HL-60 (cell line): ENCODE measurements at regions not wholly inside any gene's neighbourhood (a gene's known extent, or its start where the extent isn't known, plus 50 kb on each side); places are given as distances from the start of the nearest gene placed in this dataset.

Experiments
- DNase-seq, 2 experiments: peaks; one replicate each; pipeline ENCODE4 v3.0.0-alpha.2; 2010 to 2020; ENCODE audit warnings: low read depth in 1 of 2, low spot score in 1 of 2
- H3K27ac ChIP-seq: fragments of 250-450 bp; sonication (Bioruptor Pico); replicated peaks from 2 replicates; pipeline ENCODE4 v1.5.1; 2020; ENCODE audit warnings: mild to moderate bottlenecking, moderate library complexity
- H3K27me3 ChIP-seq: fragments of 250-450 bp; sonication (Bioruptor Pico); 2 replicates; pipeline ENCODE4 v1.5.1; 2021; ENCODE audit warnings: mild to moderate bottlenecking, moderate library complexity; ENCODE audit not compliant: insufficient read depth, poor library complexity, severe bottlenecking
- H3K4me3 ChIP-seq: replicated peaks from 2 replicates; pipeline ENCODE4 v1.5.1; 2011; ENCODE audit warnings: mild to moderate bottlenecking, control low read depth, low read length; ENCODE audit not compliant: insufficient read depth
- CTCF ChIP-seq: IDR thresholded peaks from one replicate; pipeline ENCODE4 v1.5.1; 2011; ENCODE audit warnings: low read length, control low read depth, inconsistent platforms; ENCODE audit not compliant: insufficient read depth
- GABPA ChIP-seq: IDR thresholded peaks from 2 replicates; pipeline ENCODE4 v1.6.1; 2012; ENCODE audit warnings: low read depth
- POLR2AphosphoS5 ChIP-seq: IDR thresholded peaks from 2 replicates; pipeline ENCODE4 v1.6.1; 2012; ENCODE audit warnings: low read depth
- SPI1 ChIP-seq: IDR thresholded peaks from 2 replicates; pipeline ENCODE4 v1.6.1; 2012; ENCODE audit warnings: low read depth, mild to moderate bottlenecking, borderline replicate concordance
- TF ChIP-seq, protein P1 (sequence below): IDR thresholded peaks from 2 replicates; pipeline ENCODE4 v1.6.1; 2012; ENCODE audit warnings: low read depth; ENCODE audit not compliant: insufficient replicate concordance

DNA sequence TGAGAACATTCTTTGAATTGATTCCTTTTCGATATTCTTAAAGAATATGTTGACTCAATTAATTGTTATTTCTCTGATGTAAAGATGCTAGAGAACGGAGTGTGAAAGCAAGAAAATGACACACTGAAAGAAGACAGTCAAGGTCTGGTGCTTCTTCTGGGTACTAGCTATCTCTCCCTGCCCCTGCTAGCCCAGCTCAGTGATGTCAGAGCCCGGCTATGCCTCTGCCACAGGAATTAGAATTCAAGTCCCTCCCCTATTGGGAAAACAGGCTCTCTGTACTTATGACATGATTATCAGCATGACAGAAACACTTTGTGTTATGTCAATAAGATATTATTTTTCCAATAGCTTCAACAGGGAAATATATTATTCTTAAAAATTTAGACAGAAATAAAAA lies 252.4 kb downstream of the KCNC2 start:
- DNase-seq, result no peak
- no peaks in the 10 kb centered on the region for H3K27me3 ChIP-seq
- TF ChIP-seq, protein P1, sequence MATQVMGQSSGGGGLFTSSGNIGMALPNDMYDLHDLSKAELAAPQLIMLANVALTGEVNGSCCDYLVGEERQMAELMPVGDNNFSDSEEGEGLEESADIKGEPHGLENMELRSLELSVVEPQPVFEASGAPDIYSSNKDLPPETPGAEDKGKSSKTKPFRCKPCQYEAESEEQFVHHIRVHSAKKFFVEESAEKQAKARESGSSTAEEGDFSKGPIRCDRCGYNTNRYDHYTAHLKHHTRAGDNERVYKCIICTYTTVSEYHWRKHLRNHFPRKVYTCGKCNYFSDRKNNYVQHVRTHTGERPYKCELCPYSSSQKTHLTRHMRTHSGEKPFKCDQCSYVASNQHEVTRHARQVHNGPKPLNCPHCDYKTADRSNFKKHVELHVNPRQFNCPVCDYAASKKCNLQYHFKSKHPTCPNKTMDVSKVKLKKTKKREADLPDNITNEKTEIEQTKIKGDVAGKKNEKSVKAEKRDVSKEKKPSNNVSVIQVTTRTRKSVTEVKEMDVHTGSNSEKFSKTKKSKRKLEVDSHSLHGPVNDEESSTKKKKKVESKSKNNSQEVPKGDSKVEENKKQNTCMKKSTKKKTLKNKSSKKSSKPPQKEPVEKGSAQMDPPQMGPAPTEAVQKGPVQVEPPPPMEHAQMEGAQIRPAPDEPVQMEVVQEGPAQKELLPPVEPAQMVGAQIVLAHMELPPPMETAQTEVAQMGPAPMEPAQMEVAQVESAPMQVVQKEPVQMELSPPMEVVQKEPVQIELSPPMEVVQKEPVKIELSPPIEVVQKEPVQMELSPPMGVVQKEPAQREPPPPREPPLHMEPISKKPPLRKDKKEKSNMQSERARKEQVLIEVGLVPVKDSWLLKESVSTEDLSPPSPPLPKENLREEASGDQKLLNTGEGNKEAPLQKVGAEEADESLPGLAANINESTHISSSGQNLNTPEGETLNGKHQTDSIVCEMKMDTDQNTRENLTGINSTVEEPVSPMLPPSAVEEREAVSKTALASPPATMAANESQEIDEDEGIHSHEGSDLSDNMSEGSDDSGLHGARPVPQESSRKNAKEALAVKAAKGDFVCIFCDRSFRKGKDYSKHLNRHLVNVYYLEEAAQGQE, result no peak
- H3K27ac ChIP-seq, result no peak overlapping the region
- H3K4me3 ChIP-seq, result no peak overlapping the region

DNA sequence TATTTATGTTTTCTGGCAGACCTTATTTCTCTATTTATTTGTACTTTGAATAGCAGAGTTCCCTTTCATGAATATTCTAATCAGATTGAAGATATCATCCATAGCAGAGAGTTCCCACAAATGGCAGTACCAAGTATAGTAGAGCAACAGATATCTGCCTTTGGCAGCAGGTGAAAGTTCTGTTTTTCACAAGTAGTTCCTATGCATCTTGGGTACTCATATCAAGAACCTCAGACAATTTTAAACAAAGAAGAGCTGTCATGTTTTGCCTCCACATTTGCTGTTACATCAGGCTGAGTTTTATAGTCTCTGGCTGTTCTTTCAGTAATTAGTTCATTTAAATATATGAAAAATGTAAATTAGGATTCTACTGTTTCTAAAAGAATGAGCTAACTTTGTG lies 252.0 kb downstream of the KCNC2 start:
- DNase-seq, result no peak
- H3K4me3 ChIP-seq, result no peak overlapping the region
- no peaks in the 10 kb centered on the region for H3K27me3 ChIP-seq
- TF ChIP-seq CTCF (no peak), POLR2AphosphoS5 (no peak), GABPA (no peak), SPI1 (no peak)
- TF ChIP-seq, protein P1, result no peak
- H3K27ac ChIP-seq, result no peak overlapping the region

DNA sequence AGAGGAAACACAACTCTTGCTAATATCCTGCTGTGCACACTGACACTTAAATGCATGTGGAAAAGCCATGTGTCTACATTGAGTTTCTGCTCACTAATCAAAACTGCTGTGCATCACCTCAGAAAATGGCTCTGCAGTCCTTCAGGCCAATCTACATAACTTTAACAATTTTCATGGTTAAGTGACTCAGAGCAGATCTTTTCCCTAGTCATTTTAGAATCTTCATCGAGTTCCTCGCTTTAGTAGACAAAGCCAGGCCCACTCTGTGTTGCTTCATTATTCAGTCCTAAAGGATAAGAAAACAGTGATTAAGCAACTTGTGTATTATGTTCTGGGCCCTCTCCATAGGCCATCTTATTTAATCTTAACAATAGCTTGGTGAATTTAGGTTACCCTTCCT lies 250.0 kb downstream of the KCNC2 start:
- TF ChIP-seq SPI1 (no peak), POLR2AphosphoS5 (no peak), GABPA (no peak)
- H3K4me3 ChIP-seq, result no peak overlapping the region
- no peaks in the 10 kb centered on the region for H3K27me3 ChIP-seq
- no peak for DNase-seq
- H3K27ac ChIP-seq, result no peak overlapping the region

DNA sequence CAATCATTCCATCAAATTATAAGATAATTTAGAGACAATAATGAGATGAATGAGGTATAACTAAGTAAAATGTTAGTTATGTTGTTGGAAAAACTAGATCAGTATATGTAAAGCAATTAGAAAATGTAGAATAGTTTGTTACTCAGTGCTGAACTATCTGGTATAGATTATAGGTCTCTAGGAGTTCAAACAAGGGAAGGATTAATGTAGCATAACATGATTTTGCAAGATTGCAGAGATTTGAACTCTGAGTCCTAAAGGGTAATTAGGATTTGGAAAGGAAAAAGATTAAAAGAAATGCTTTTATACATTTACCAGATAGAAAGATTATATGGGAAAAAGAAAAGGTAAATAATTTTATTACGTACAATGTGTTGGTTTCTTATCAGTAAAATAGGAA lies 246.3 kb downstream of the KCNC2 start:
- Histone ChIP-seq H3K27ac (no peak overlapping the region), H3K4me3 (no peak overlapping the region), H3K27me3 (no peaks in the 10 kb centered on the region)
- DNase-seq, result no peak
- TF ChIP-seq, protein P1, result no peak
- TF ChIP-seq SPI1, result no peak
- TF ChIP-seq GABPA, result no peak
- TF ChIP-seq CTCF, result no peak
- no peak for TF ChIP-seq POLR2AphosphoS5
